Stomach (tissue), 4 donors: ENCODE measurements at regions not wholly inside any gene's neighbourhood (a gene's known extent, or its start where the extent isn't known, plus 50 kb on each side); places are given as distances from the start of the nearest gene placed in this dataset.

Source experiments
- POLR2A ChIP-seq, 4 donors: fragments of 450-650 bp; IDR thresholded peaks; one replicate each; pipeline ENCODE4 v1.6.1; 2016; ENCODE audit warnings: antibody characterized with exemption in 4 of 4, control low read depth in 2 of 4, mild to moderate bottlenecking in 1 of 4, moderate library complexity in 1 of 4
- POLR2AphosphoS5 ChIP-seq, 3 donors: sonication (generic); formaldehyde crosslinking; IDR thresholded peaks; one replicate each; pipeline ENCODE4 v1.6.1; 2016; ENCODE audit warnings: antibody characterized with exemption in 3 of 3
- TF ChIP-seq, protein P1 (sequence below), 7 experiments: fragments of 450-650 bp in 4 of 7; fragments of 200-600 bp in 3 of 7; sonication (generic) in 3 of 7; IDR thresholded peaks; one replicate each; pipeline ENCODE4 v1.5.1; 2016 to 2019; ENCODE audit warnings: antibody characterized with exemption in 7 of 7, control low read depth in 2 of 7, mild to moderate bottlenecking in 1 of 7

DNA sequence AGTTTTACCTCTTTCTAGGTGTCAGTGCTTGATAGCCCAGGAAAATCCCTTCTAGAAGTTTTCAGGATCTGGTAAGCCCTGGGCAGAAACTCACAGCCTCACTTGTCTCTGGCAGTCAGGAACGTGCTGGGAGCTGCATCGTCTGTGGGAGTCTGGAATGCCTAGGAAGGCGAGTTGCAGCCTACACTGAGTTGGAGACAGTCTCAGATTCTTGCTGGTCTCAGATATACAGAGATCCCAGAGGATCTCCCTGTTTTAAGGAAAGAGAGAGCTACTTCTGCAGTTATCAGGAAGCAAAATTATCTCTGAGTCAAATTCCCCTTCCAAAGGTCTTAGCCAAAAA, 104.4 kb upstream of the CDC42EP3 start:
- TF ChIP-seq POLR2AphosphoS5 (IDR thresholded peaks at IDR 0.05) (no peak), POLR2A (IDR thresholded peaks at IDR 0.05) (no peak)
- TF ChIP-seq, protein P1, sequence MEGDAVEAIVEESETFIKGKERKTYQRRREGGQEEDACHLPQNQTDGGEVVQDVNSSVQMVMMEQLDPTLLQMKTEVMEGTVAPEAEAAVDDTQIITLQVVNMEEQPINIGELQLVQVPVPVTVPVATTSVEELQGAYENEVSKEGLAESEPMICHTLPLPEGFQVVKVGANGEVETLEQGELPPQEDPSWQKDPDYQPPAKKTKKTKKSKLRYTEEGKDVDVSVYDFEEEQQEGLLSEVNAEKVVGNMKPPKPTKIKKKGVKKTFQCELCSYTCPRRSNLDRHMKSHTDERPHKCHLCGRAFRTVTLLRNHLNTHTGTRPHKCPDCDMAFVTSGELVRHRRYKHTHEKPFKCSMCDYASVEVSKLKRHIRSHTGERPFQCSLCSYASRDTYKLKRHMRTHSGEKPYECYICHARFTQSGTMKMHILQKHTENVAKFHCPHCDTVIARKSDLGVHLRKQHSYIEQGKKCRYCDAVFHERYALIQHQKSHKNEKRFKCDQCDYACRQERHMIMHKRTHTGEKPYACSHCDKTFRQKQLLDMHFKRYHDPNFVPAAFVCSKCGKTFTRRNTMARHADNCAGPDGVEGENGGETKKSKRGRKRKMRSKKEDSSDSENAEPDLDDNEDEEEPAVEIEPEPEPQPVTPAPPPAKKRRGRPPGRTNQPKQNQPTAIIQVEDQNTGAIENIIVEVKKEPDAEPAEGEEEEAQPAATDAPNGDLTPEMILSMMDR (IDR thresholded peaks at IDR 0.05) = no peak
